ENCODE measurements at regions not wholly inside any gene's neighbourhood (a gene's known extent, or its start where the extent isn't known, plus 50 kb on each side); places are given as distances from the start of the nearest gene placed in this dataset.
"Not testable (repeated sequence)": the region's sequence is repeated elsewhere in the genome, so short reads cannot be mapped to it uniquely, and the experiment has no call there.

GRCh38 chr21:15208786-15209185, 144.0 kb upstream of the NRIP1 start:
- Histone ChIP-seq H3K27ac (ENCODE audit: low read depth, low read length) (no peak overlapping the region), H3K27me3 (ENCODE audit: control insufficient read depth in 3 of 3, insufficient read depth in 3 of 3, low read length in 3 of 3) (no peaks in the 10 kb centered on the region), H3K9me3 (ENCODE audit: control insufficient read depth in 3 of 3, low read length in 3 of 3) (no peaks in the 10 kb centered on the region), H3K9ac (ENCODE audit: low read depth in 1 of 3, low read length in 3 of 3) (no peak overlapping the region), H3K36me3 (ENCODE audit: control insufficient read depth in 3 of 3, insufficient read depth in 3 of 3, low read length in 3 of 3) (no peaks in the 10 kb centered on the region), H3K4me3 (ENCODE audit: low read length in 3 of 3) (no peak overlapping the region), H3K4me1 (ENCODE audit: control insufficient read depth in 3 of 3, insufficient read depth in 3 of 3, low read length in 3 of 3) (peaks cover 0 to 4% (median 0%) of the 10 kb centered on the region in 3 donors)

- H3K4me3 ChIP-seq (ENCODE audit: low read length in 3 of 3) = no peak overlapping the region
- H3K9me3 ChIP-seq (ENCODE audit: control insufficient read depth in 3 of 3, low read length in 3 of 3) = no peaks in the 10 kb centered on the region
- H3K36me3 ChIP-seq (ENCODE audit: control insufficient read depth in 3 of 3, insufficient read depth in 3 of 3, low read length in 3 of 3) = no peaks in the 10 kb centered on the region
- H3K9ac ChIP-seq (ENCODE audit: low read depth in 1 of 3, low read length in 3 of 3) = no peak overlapping the region
- no peaks in the 10 kb centered on the region for H3K27me3 ChIP-seq (ENCODE audit: control insufficient read depth in 3 of 3, insufficient read depth in 3 of 3, low read length in 3 of 3)
- H3K4me1 ChIP-seq (ENCODE audit: control insufficient read depth in 3 of 3, insufficient read depth in 3 of 3, low read length in 3 of 3) = peaks cover 0 to 2% (median 0%) of the 10 kb centered on the region in 3 donors
- no peak overlapping the region for H3K27ac ChIP-seq (ENCODE audit: low read depth, low read length)
Measured at GRCh38 chr21:15209224-15209623, 144.4 kb upstream of the NRIP1 start.

- H3K4me3 ChIP-seq (ENCODE audit: low read length in 3 of 3) = no peak overlapping the region
- no peaks in the 10 kb centered on the region for H3K36me3 ChIP-seq (ENCODE audit: control insufficient read depth in 3 of 3, insufficient read depth in 3 of 3, low read length in 3 of 3)
- H3K9ac ChIP-seq (ENCODE audit: low read depth in 1 of 3, low read length in 3 of 3) = no peak overlapping the region
- no peak overlapping the region for H3K27ac ChIP-seq (ENCODE audit: low read depth, low read length)
- no peaks in the 10 kb centered on the region for H3K27me3 ChIP-seq (ENCODE audit: control insufficient read depth in 3 of 3, insufficient read depth in 3 of 3, low read length in 3 of 3)
- no peaks in the 10 kb centered on the region for H3K4me1 ChIP-seq (ENCODE audit: control insufficient read depth in 3 of 3, insufficient read depth in 3 of 3, low read length in 3 of 3)
- no peaks in the 10 kb centered on the region for H3K9me3 ChIP-seq (ENCODE audit: control insufficient read depth in 3 of 3, low read length in 3 of 3)
Measured at GRCh38 chr21:15210235-15210678, 145.5 kb upstream of the NRIP1 start.

GRCh38 chr21:15211491-15212133, 146.8 kb upstream of the NRIP1 start:
- Histone ChIP-seq H3K9me3 (ENCODE audit: control insufficient read depth in 3 of 3, low read length in 3 of 3) (no peaks in the 10 kb centered on the region), H3K4me1 (ENCODE audit: control insufficient read depth in 3 of 3, insufficient read depth in 3 of 3, low read length in 3 of 3) (no peaks in the 10 kb centered on the region), H3K36me3 (ENCODE audit: control insufficient read depth in 3 of 3, insufficient read depth in 3 of 3, low read length in 3 of 3) (no peaks in the 10 kb centered on the region), H3K27me3 (ENCODE audit: control insufficient read depth in 3 of 3, insufficient read depth in 3 of 3, low read length in 3 of 3) (no peaks in the 10 kb centered on the region), H3K27ac (ENCODE audit: low read depth, low read length) (no peak overlapping the region), H3K9ac (ENCODE audit: low read depth in 1 of 3, low read length in 3 of 3) (no peak overlapping the region), H3K4me3 (ENCODE audit: low read length in 3 of 3) (no peak overlapping the region)

- H3K9ac ChIP-seq (ENCODE audit: low read depth in 1 of 3, low read length in 3 of 3) = no peak overlapping the region
- H3K27me3 ChIP-seq (ENCODE audit: control insufficient read depth in 3 of 3, insufficient read depth in 3 of 3, low read length in 3 of 3) = no peaks in the 10 kb centered on the region
- H3K4me3 ChIP-seq (ENCODE audit: low read length in 3 of 3) = no peak overlapping the region
- no peaks in the 10 kb centered on the region for H3K9me3 ChIP-seq (ENCODE audit: control insufficient read depth in 3 of 3, low read length in 3 of 3)
- no peaks in the 10 kb centered on the region for H3K4me1 ChIP-seq (ENCODE audit: control insufficient read depth in 3 of 3, insufficient read depth in 3 of 3, low read length in 3 of 3)
- no peak overlapping the region for H3K27ac ChIP-seq (ENCODE audit: low read depth, low read length)
- H3K36me3 ChIP-seq (ENCODE audit: control insufficient read depth in 3 of 3, insufficient read depth in 3 of 3, low read length in 3 of 3) = no peaks in the 10 kb centered on the region
Measured at GRCh38 chr21:15212206-15212605, 147.4 kb upstream of the NRIP1 start.

GRCh38 chr21:15218476-15218875, 153.7 kb upstream of the NRIP1 start:
- H3K4me3 ChIP-seq (ENCODE audit: low read length in 3 of 3); H3K27ac ChIP-seq (ENCODE audit: low read depth, low read length); H3K9me3 ChIP-seq (ENCODE audit: control insufficient read depth in 3 of 3, low read length in 3 of 3); H3K9ac ChIP-seq (ENCODE audit: low read depth in 1 of 3, low read length in 3 of 3); H3K36me3 ChIP-seq (ENCODE audit: control insufficient read depth in 3 of 3, insufficient read depth in 3 of 3, low read length in 3 of 3); H3K27me3 ChIP-seq (ENCODE audit: control insufficient read depth in 3 of 3, insufficient read depth in 3 of 3, low read length in 3 of 3): not testable (repeated sequence)
- H3K4me1 ChIP-seq (ENCODE audit: control insufficient read depth in 3 of 3, insufficient read depth in 3 of 3, low read length in 3 of 3) = peaks cover 0 to 12% (median 6%) of the 10 kb centered on the region in 3 donors

- Histone ChIP-seq H3K4me1 (ENCODE audit: control insufficient read depth in 3 of 3, insufficient read depth in 3 of 3, low read length in 3 of 3) (peaks cover 0 to 12% (median 6%) of the 10 kb centered on the region in 3 donors), H3K27me3 (ENCODE audit: control insufficient read depth in 3 of 3, insufficient read depth in 3 of 3, low read length in 3 of 3) (no peaks in the 10 kb centered on the region), H3K36me3 (ENCODE audit: control insufficient read depth in 3 of 3, insufficient read depth in 3 of 3, low read length in 3 of 3) (no peaks in the 10 kb centered on the region), H3K9me3 (ENCODE audit: control insufficient read depth in 3 of 3, low read length in 3 of 3) (no peaks in the 10 kb centered on the region), H3K4me3 (ENCODE audit: low read length in 3 of 3) (no peak overlapping the region), H3K27ac (ENCODE audit: low read depth, low read length) (no peak overlapping the region), H3K9ac (ENCODE audit: low read depth in 1 of 3, low read length in 3 of 3) (no peak overlapping the region)
Measured at GRCh38 chr21:15219039-15219438, 154.2 kb upstream of the NRIP1 start.

GRCh38 chr21:15219894-15220293, 155.1 kb upstream of the NRIP1 start:
- Histone ChIP-seq H3K4me1 (ENCODE audit: control insufficient read depth in 3 of 3, insufficient read depth in 3 of 3, low read length in 3 of 3) (peaks cover 0 to 12% (median 6%) of the 10 kb centered on the region in 3 donors), H3K27ac (ENCODE audit: low read depth, low read length) (no peak overlapping the region), H3K27me3 (ENCODE audit: control insufficient read depth in 3 of 3, insufficient read depth in 3 of 3, low read length in 3 of 3) (no peaks in the 10 kb centered on the region), H3K9ac (ENCODE audit: low read depth in 1 of 3, low read length in 3 of 3) (no peak overlapping the region), H3K4me3 (ENCODE audit: low read length in 3 of 3) (no peak overlapping the region), H3K9me3 (ENCODE audit: control insufficient read depth in 3 of 3, low read length in 3 of 3) (no peaks in the 10 kb centered on the region), H3K36me3 (ENCODE audit: control insufficient read depth in 3 of 3, insufficient read depth in 3 of 3, low read length in 3 of 3) (no peaks in the 10 kb centered on the region)

- Histone ChIP-seq H3K36me3 (ENCODE audit: control insufficient read depth in 3 of 3, insufficient read depth in 3 of 3, low read length in 3 of 3) (no peaks in the 10 kb centered on the region), H3K9ac (ENCODE audit: low read depth in 1 of 3, low read length in 3 of 3) (no peak overlapping the region), H3K27me3 (ENCODE audit: control insufficient read depth in 3 of 3, insufficient read depth in 3 of 3, low read length in 3 of 3) (no peaks in the 10 kb centered on the region), H3K27ac (ENCODE audit: low read depth, low read length) (peak overlapping the region; percentile 36), H3K9me3 (ENCODE audit: control insufficient read depth in 3 of 3, low read length in 3 of 3) (no peaks in the 10 kb centered on the region), H3K4me1 (ENCODE audit: control insufficient read depth in 3 of 3, insufficient read depth in 3 of 3, low read length in 3 of 3) (peaks cover 0 to 12% (median 6%) of the 10 kb centered on the region in 3 donors), H3K4me3 (ENCODE audit: low read length in 3 of 3) (no peak overlapping the region)
Measured at GRCh38 chr21:15221799-15222386, 157.1 kb upstream of the NRIP1 start.

GRCh38 chr21:15222707-15223106, 157.9 kb upstream of the NRIP1 start:
- no peaks in the 10 kb centered on the region for H3K36me3 ChIP-seq (ENCODE audit: control insufficient read depth in 3 of 3, insufficient read depth in 3 of 3, low read length in 3 of 3)
- no peaks in the 10 kb centered on the region for H3K9me3 ChIP-seq (ENCODE audit: control insufficient read depth in 3 of 3, low read length in 3 of 3)
- no peak overlapping the region for H3K9ac ChIP-seq (ENCODE audit: low read depth in 1 of 3, low read length in 3 of 3)
- no peaks in the 10 kb centered on the region for H3K27me3 ChIP-seq (ENCODE audit: control insufficient read depth in 3 of 3, insufficient read depth in 3 of 3, low read length in 3 of 3)
- peaks cover 0 to 12% (median 6%) of the 10 kb centered on the region in 3 donors for H3K4me1 ChIP-seq (ENCODE audit: control insufficient read depth in 3 of 3, insufficient read depth in 3 of 3, low read length in 3 of 3)
- peak overlapping the region; percentile 36 for H3K27ac ChIP-seq (ENCODE audit: low read depth, low read length)
- no peak overlapping the region for H3K4me3 ChIP-seq (ENCODE audit: low read length in 3 of 3)

All from skeletal muscle tissue (tissue), 3 donors.